ENCODE measurements at regions not wholly inside any gene's neighbourhood (a gene's known extent, or its start where the extent isn't known, plus 50 kb on each side); places are given as distances from the start of the nearest gene placed in this dataset.

GRCh38 chr6:113015249-113015648 lies 668.1 kb downstream of the RFPL4B start:
- POLR2A ChIA-PET: no interaction called here
- TF ChIP-seq POLR2A (IDR thresholded peaks at IDR 0.05; ENCODE audit: low read depth, low read length): no peak
- TF ChIP-seq GATA2 (IDR thresholded peaks at IDR 0.05; ENCODE audit: insufficient read depth, insufficient read length, low read depth, low read length): no peak
- no peak for TF ChIP-seq FOS (IDR thresholded peaks at IDR 0.05; ENCODE audit: borderline replicate concordance, insufficient read depth, low read length)
- TF ChIP-seq JUN (IDR thresholded peaks at IDR 0.05; ENCODE audit: borderline replicate concordance, insufficient read depth, insufficient read length, low read depth): no peak
- no peak for TF ChIP-seq POLR2AphosphoS5 (IDR thresholded peaks at IDR 0.05; ENCODE audit: insufficient read depth, low read depth, low read length)
- TF ChIP-seq EZH2 (IDR thresholded peaks at IDR 0.05; ENCODE audit: borderline replicate concordance, low read depth, low read length, severe bottlenecking): no peak
- no peak for TF ChIP-seq MYC (IDR thresholded peaks at IDR 0.05; ENCODE audit: low read depth, low read length)
- no peak for TF ChIP-seq MAX (IDR thresholded peaks at IDR 0.05; ENCODE audit: insufficient read depth, insufficient read length)
- CTCF ChIA-PET: no interaction called here
- no peak overlapping the region for H3K4me3 ChIP-seq (replicated peaks in 1 of 3; ENCODE audit: insufficient read depth in 1 of 3, low read depth in 1 of 3, low read length in 3 of 3)
- no peaks in the 10 kb centered on the region for H3K27me3 ChIP-seq (ENCODE audit: control insufficient read depth in 2 of 2, insufficient read depth in 2 of 2, low read length in 2 of 2)
- H3K9me1 ChIP-seq (replicated peaks; ENCODE audit: control insufficient read depth, extremely low read depth, insufficient read depth, low read length): no peaks in the 10 kb centered on the region
- no peak overlapping the region for H3K4me2 ChIP-seq (ENCODE audit: insufficient read depth, low read length)
- H3K4me1 ChIP-seq (ENCODE audit: control insufficient read depth, extremely low read depth, insufficient read depth, low read length): peaks cover 24% of the 10 kb centered on the region
- dilution Hi-C loops (cut with MboI; ENCODE audit: extremely low pct_ligation_motif_present, low sequenced_read_pairs): loop anchor here (25.0 kb wide), 1 partner anchor 897 kb away; no protein-coding TSS in a partner anchor
- BruUV-seq (replicated peaks): no TSS peak
- no peaks in the 10 kb centered on the region for H3K79me2 ChIP-seq (ENCODE audit: control insufficient read depth, insufficient read depth, low read length)
- no peak overlapping the region for H3K9ac ChIP-seq (replicated peaks; ENCODE audit: extremely low read depth, insufficient read depth, low read length)
- no peaks in the 10 kb centered on the region for H4K20me1 ChIP-seq (replicated peaks; ENCODE audit: control insufficient read depth, extremely low read depth, insufficient read depth, low read length)
- intact Hi-C loops (cut with micrococcal nuclease): no loop called here
- H3K27ac ChIP-seq (ENCODE audit: insufficient read depth, low read depth, low read length): no peak overlapping the region
- DNase-seq (ENCODE audit: low read depth, low spot score) (no peak), FAIRE-seq (no peak)
- H3K36me3 ChIP-seq (ENCODE audit: control insufficient read depth in 2 of 2, extremely low read depth in 1 of 2, insufficient read depth in 2 of 2, low read length in 2 of 2): no peaks in the 10 kb centered on the region
- no peaks in the 10 kb centered on the region for H3K9me3 ChIP-seq (replicated peaks; ENCODE audit: control insufficient read depth, insufficient read depth, low read length)
- no peak overlapping the region for H2AFZ ChIP-seq (ENCODE audit: low read depth, low read length)

- intact Hi-C loops (cut with micrococcal nuclease): no loop called here
Observed at GRCh38 chr6:113017353-113017752, 670.2 kb downstream of the RFPL4B start.

More at GRCh38 chr6:113017353-113017752, 670.2 kb downstream of the RFPL4B start:
- Histone ChIP-seq H3K27me3 (ENCODE audit: control insufficient read depth in 2 of 2, insufficient read depth in 2 of 2, low read length in 2 of 2) (no peaks in the 10 kb centered on the region), H3K9ac (replicated peaks; ENCODE audit: extremely low read depth, insufficient read depth, low read length) (no peak overlapping the region), H3K27ac (ENCODE audit: insufficient read depth, low read depth, low read length) (no peak overlapping the region), H3K36me3 (ENCODE audit: control insufficient read depth in 2 of 2, extremely low read depth in 1 of 2, insufficient read depth in 2 of 2, low read length in 2 of 2) (no peaks in the 10 kb centered on the region), H4K20me1 (replicated peaks; ENCODE audit: control insufficient read depth, extremely low read depth, insufficient read depth, low read length) (no peaks in the 10 kb centered on the region), H3K4me1 (ENCODE audit: control insufficient read depth, extremely low read depth, insufficient read depth, low read length) (peaks cover 24% of the 10 kb centered on the region), H2AFZ (ENCODE audit: low read depth, low read length) (no peak overlapping the region), H3K4me2 (ENCODE audit: insufficient read depth, low read length) (no peak overlapping the region), H3K9me3 (replicated peaks; ENCODE audit: control insufficient read depth, insufficient read depth, low read length) (no peaks in the 10 kb centered on the region), H3K9me1 (replicated peaks; ENCODE audit: control insufficient read depth, extremely low read depth, insufficient read depth, low read length) (no peaks in the 10 kb centered on the region), H3K4me3 (replicated peaks in 1 of 3; ENCODE audit: insufficient read depth in 1 of 3, low read depth in 1 of 3, low read length in 3 of 3) (no peak overlapping the region), H3K79me2 (ENCODE audit: control insufficient read depth, insufficient read depth, low read length) (no peaks in the 10 kb centered on the region)
- no peak for TF ChIP-seq POLR2A (IDR thresholded peaks at IDR 0.05; ENCODE audit: low read depth, low read length)
- TF ChIP-seq MYC (IDR thresholded peaks at IDR 0.05; ENCODE audit: low read depth, low read length): no peak
- TF ChIP-seq MAX (IDR thresholded peaks at IDR 0.05; ENCODE audit: insufficient read depth, insufficient read length): no peak
- TF ChIP-seq GATA2 (IDR thresholded peaks at IDR 0.05; ENCODE audit: insufficient read depth, insufficient read length, low read depth, low read length): no peak
- no peak for TF ChIP-seq EZH2 (IDR thresholded peaks at IDR 0.05; ENCODE audit: borderline replicate concordance, low read depth, low read length, severe bottlenecking)
- TF ChIP-seq CTCF (IDR thresholded peaks at IDR 0.05; ENCODE audit: extremely low read depth in 1 of 2, insufficient read depth in 1 of 2, low read depth in 1 of 2, low read length in 2 of 2): no peak
- no peak for TF ChIP-seq JUN (IDR thresholded peaks at IDR 0.05; ENCODE audit: borderline replicate concordance, insufficient read depth, insufficient read length, low read depth)
- no peak for TF ChIP-seq FOS (IDR thresholded peaks at IDR 0.05; ENCODE audit: borderline replicate concordance, insufficient read depth, low read length)
- TF ChIP-seq POLR2AphosphoS5 (IDR thresholded peaks at IDR 0.05; ENCODE audit: insufficient read depth, low read depth, low read length): no peak
- dilution Hi-C loops (cut with MboI; ENCODE audit: extremely low pct_ligation_motif_present, low sequenced_read_pairs): loop anchor here (25.0 kb wide), 1 partner anchor 895 kb away; no protein-coding TSS in a partner anchor
- no peak for FAIRE-seq
- no peak for DNase-seq (ENCODE audit: low read depth, low spot score)
- POLR2A ChIA-PET: no interaction called here
- CTCF ChIA-PET: interaction anchor here (1.3 kb wide), 1 partner anchor 37 kb away, joined by 3 read pairs; no protein-coding TSS in a partner anchor
- no TSS peak for BruUV-seq (replicated peaks)

Data from endothelial cell of umbilical vein (primary cell).